ENCODE measurements at regions not wholly inside any gene's neighbourhood (a gene's known extent, or its start where the extent isn't known, plus 50 kb on each side); places are given as distances from the start of the nearest gene placed in this dataset.
A peak's percentile ranks its signal among the peaks of the same experiment; 100 is the strongest.

- Histone ChIP-seq H3K4me3 (no peak overlapping the region), H3K27ac (no peak overlapping the region), H3K4me1 (no peaks in the 10 kb centered on the region), H3K9me3 (no peaks in the 10 kb centered on the region), H3K27me3 (no peaks in the 10 kb centered on the region), H3K36me3 (no peaks in the 10 kb centered on the region)
- TF ChIP-seq CTCF (IDR thresholded peaks at IDR 0.05) = no peak
- intact Hi-C loops (cut with DNase I) = no loop called here
- no peak for ATAC-seq
- no peak for DNase-seq
These were observed 675.9 kb upstream of the ADGRL4 start for GRCh38 chr1:79682478-79682877.

- no peak overlapping the region for H3K27ac ChIP-seq
- no peaks in the 10 kb centered on the region for H3K9me3 ChIP-seq
- H3K4me1 ChIP-seq = no peaks in the 10 kb centered on the region
- H3K36me3 ChIP-seq = no peaks in the 10 kb centered on the region
- DNase-seq (no peak), ATAC-seq (no peak)
- intact Hi-C loops (cut with DNase I) = no loop called here
- TF ChIP-seq CTCF (IDR thresholded peaks at IDR 0.05) = no peak
- H3K4me3 ChIP-seq = no peak overlapping the region
- H3K27me3 ChIP-seq = no peaks in the 10 kb centered on the region
These were observed 674.9 kb upstream of the ADGRL4 start for GRCh38 chr1:79681382-79681781.

GRCh38 chr1:79679916-79680315 lies 673.4 kb upstream of the ADGRL4 start:
- ATAC-seq (no peak), DNase-seq (peak; percentile 16)
- no peaks in the 10 kb centered on the region for H3K36me3 ChIP-seq
- no peaks in the 10 kb centered on the region for H3K9me3 ChIP-seq
- TF ChIP-seq CTCF (IDR thresholded peaks at IDR 0.05) = no peak
- intact Hi-C loops (cut with DNase I) = no loop called here
- H3K27ac ChIP-seq = no peak overlapping the region
- no peak overlapping the region for H3K4me3 ChIP-seq
- H3K4me1 ChIP-seq = no peaks in the 10 kb centered on the region
- H3K27me3 ChIP-seq = no peaks in the 10 kb centered on the region

GRCh38 chr1:79667848-79668696 lies 661.5 kb upstream of the ADGRL4 start:
- Histone ChIP-seq H3K4me1 (no peaks in the 10 kb centered on the region), H3K27me3 (no peaks in the 10 kb centered on the region), H3K4me3 (no peak overlapping the region), H3K27ac (no peak overlapping the region), H3K36me3 (no peaks in the 10 kb centered on the region), H3K9me3 (no peaks in the 10 kb centered on the region)
- no peak for TF ChIP-seq CTCF (IDR thresholded peaks at IDR 0.05)
- intact Hi-C loops (cut with DNase I) = no loop called here
- DNase-seq (no peak), ATAC-seq (no peak)

GRCh38 chr1:79667166-79667565 lies 660.6 kb upstream of the ADGRL4 start:
- H3K36me3 ChIP-seq = no peaks in the 10 kb centered on the region
- no peak overlapping the region for H3K4me3 ChIP-seq
- H3K9me3 ChIP-seq = no peaks in the 10 kb centered on the region
- no peak for DNase-seq
- no peak for TF ChIP-seq CTCF (IDR thresholded peaks at IDR 0.05)
- H3K4me1 ChIP-seq = no peaks in the 10 kb centered on the region
- H3K27ac ChIP-seq = no peak overlapping the region
- H3K27me3 ChIP-seq = no peaks in the 10 kb centered on the region
- intact Hi-C loops (cut with DNase I) = no loop called here
- no peak for ATAC-seq
